ENCODE measurements at regions not wholly inside any gene's neighbourhood (a gene's known extent, or its start where the extent isn't known, plus 50 kb on each side); places are given as distances from the start of the nearest gene placed in this dataset.

DNA sequence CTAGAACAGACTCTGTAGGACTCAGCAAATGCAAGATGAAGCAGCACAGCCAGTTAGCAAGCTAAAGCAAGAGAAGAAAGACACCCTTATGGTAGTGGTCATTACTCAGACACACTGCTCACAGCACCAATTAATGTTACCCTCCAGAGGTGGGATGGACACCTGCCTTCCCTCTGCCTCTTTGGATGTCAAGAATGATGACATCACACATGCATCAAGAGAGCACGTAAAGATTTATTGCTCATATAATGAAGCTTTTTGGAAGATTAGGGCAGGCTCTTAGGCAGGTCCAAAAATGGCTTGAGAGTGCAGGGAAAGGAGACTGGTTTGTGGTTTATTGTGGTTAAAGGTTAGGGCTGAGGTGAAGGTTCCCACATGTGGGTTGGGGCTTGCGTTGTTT lies 137.0 kb downstream of the PRDM13 start:
- no peak overlapping the region for H3K56ac ChIP-seq (replicated peaks; ENCODE audit: insufficient read length, low read depth, low read length)
- H3K79me1 ChIP-seq (ENCODE audit: low read depth, low read length), result no peaks in the 10 kb centered on the region
- H2BK120ac ChIP-seq (replicated peaks; ENCODE audit: low read depth, low read length), result no peak overlapping the region
- no peak overlapping the region for H3K4ac ChIP-seq (replicated peaks; ENCODE audit: insufficient read length, low read depth, low read length)
- no peak overlapping the region for H2BK20ac ChIP-seq (ENCODE audit: low read length)
- H2BK5ac ChIP-seq (ENCODE audit: low read depth, low read length), result no peak overlapping the region
- no peak overlapping the region for H3K27ac ChIP-seq (ENCODE audit: low read depth, low read length)
- no peak for DNase-seq (ENCODE audit: low read depth in 1 of 2, low spot score in 2 of 2)
- H3K4me1 ChIP-seq (replicated peaks in 1 of 4; ENCODE audit: control insufficient read depth in 3 of 4, insufficient read depth in 4 of 4, low read length in 3 of 4), result no peaks in the 10 kb centered on the region
- H2BK15ac ChIP-seq (ENCODE audit: low read length), result no peak overlapping the region
- no peak overlapping the region; a peak in 1 of 8 replicates for H3K4me3 ChIP-seq (ENCODE audit: extremely low read depth in 1 of 4, insufficient read depth in 2 of 4, low read depth in 3 of 4, low read length in 4 of 4)
- H3K18ac ChIP-seq (ENCODE audit: extremely low read depth, low read length), result no peak overlapping the region
- H4K20me1 ChIP-seq (replicated peaks in 1 of 2; ENCODE audit: control insufficient read depth in 1 of 2, insufficient read depth in 2 of 2, low read length in 2 of 2), result no peaks in the 10 kb centered on the region
- no peak overlapping the region for H4K8ac ChIP-seq (ENCODE audit: extremely low read depth, insufficient read depth, low read length)
- no peaks in the 10 kb centered on the region for H3K36me3 ChIP-seq (ENCODE audit: control insufficient read depth in 2 of 4, insufficient read depth in 4 of 4, low read length in 3 of 4)
- H3K9me3 ChIP-seq (ENCODE audit: insufficient read depth in 2 of 2, low read depth in 1 of 2, low read length in 1 of 2), result no peaks in the 10 kb centered on the region
- H3K23me2 ChIP-seq (ENCODE audit: low read depth, low read length), result no peaks in the 10 kb centered on the region
- WGBS, 2 experiments (ENCODE audit: extremely low coverage in 1 of 2, insufficient coverage in 1 of 2, insufficient read length in 1 of 2, insufficient replicate concordance in 2 of 2, low coverage in 1 of 2, low lambda C conversion rate in 2 of 2, missing lambda C conversion rate in 1 of 2), result 90% methylated on average over 2 of the region's 2 CpGs; no CpG with 5 or more reads in 1 of the 2 experiments
- H3K9ac ChIP-seq (replicated peaks in 1 of 4; ENCODE audit: extremely low read depth in 1 of 4, low read depth in 3 of 4, low read length in 3 of 4), result no peak overlapping the region
- no peak overlapping the region for H3K4me2 ChIP-seq (ENCODE audit: insufficient read depth in 1 of 2, low read depth in 2 of 2, low read length in 2 of 2)
- CTCF ChIA-PET (ENCODE audit: partially characterized antibody), result interaction anchor here (0.6 kb wide), 1 partner anchor 194 kb away, joined by 3 read pairs; no protein-coding TSS in a partner anchor
- H3K27me3 ChIP-seq (replicated peaks in 1 of 4; ENCODE audit: control insufficient read depth in 3 of 4, extremely low read depth in 1 of 4, insufficient read depth in 3 of 4, low read length in 3 of 4), result no peaks in the 10 kb centered on the region
- H3K23ac ChIP-seq (ENCODE audit: insufficient read length), result no peak overlapping the region
- no peaks in the 10 kb centered on the region for H3K79me2 ChIP-seq (ENCODE audit: control insufficient read depth in 1 of 2, insufficient read depth in 2 of 2, low read length in 2 of 2)
- H4K5ac ChIP-seq (ENCODE audit: insufficient read length, low read depth, low read length), result no peak overlapping the region
- H2BK12ac ChIP-seq (ENCODE audit: low read depth, low read length), result no peak overlapping the region
- H4K91ac ChIP-seq (replicated peaks; ENCODE audit: insufficient read length, low read length), result no peak overlapping the region
- H2AK5ac ChIP-seq (ENCODE audit: low read depth, low read length), result no peak overlapping the region
- no peak overlapping the region for H3K14ac ChIP-seq (ENCODE audit: insufficient read length)
- H2AFZ ChIP-seq (ENCODE audit: low read length), result no peak overlapping the region
- FAIRE-seq, result no peak
- POLR2A ChIA-PET (ENCODE audit: partially characterized antibody), result no interaction called here
- TF ChIP-seq, protein P1, sequence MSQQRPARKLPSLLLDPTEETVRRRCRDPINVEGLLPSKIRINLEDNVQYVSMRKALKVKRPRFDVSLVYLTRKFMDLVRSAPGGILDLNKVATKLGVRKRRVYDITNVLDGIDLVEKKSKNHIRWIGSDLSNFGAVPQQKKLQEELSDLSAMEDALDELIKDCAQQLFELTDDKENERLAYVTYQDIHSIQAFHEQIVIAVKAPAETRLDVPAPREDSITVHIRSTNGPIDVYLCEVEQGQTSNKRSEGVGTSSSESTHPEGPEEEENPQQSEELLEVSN (IDR thresholded peaks at IDR 0.05), result no peak
- TF ChIP-seq BRCA1 (IDR thresholded peaks at IDR 0.05; ENCODE audit: low read depth, low read length) (no peak), BACH1 (IDR thresholded peaks at IDR 0.05; ENCODE audit: low read length) (no peak), EZH2 (IDR thresholded peaks at IDR 0.05; ENCODE audit: low read depth, low read length, severe bottlenecking) (no peak), TEAD4 (IDR thresholded peaks at IDR 0.05; ENCODE audit: low read depth, low read length) (no peak), POLR2A (IDR thresholded peaks at IDR 0.05; ENCODE audit: control extremely low read depth in 1 of 2, low read depth in 2 of 2, low read length in 2 of 2) (no peak), POLR2AphosphoS5 (IDR thresholded peaks at IDR 0.05; ENCODE audit: low read depth, low read length) (no peak), CTBP2 (IDR thresholded peaks at IDR 0.05; ENCODE audit: borderline replicate concordance, insufficient read depth, insufficient read length, low read length) (no peak), RFX5 (IDR thresholded peaks at IDR 0.05; ENCODE audit: borderline replicate concordance, low read depth, low read length) (no peak), SIN3A (conservative IDR thresholded peaks at IDR 0.05 in 1 of 2, IDR thresholded peaks at IDR 0.05 in 1 of 2; ENCODE audit: low read depth in 1 of 2, low read length in 2 of 2) (no peak)
- TF ChIP-seq, protein P2, sequence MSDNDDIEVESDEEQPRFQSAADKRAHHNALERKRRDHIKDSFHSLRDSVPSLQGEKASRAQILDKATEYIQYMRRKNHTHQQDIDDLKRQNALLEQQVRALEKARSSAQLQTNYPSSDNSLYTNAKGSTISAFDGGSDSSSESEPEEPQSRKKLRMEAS (IDR thresholded peaks at IDR 0.05), result no peak

All from H1 (cell line).